Peyer's patch (tissue), 4 donors: ENCODE measurements at regions not wholly inside any gene's neighbourhood (a gene's known extent, or its start where the extent isn't known, plus 50 kb on each side); places are given as distances from the start of the nearest gene placed in this dataset.

ENCODE experiments used
- DNase-seq, 3 donors: peaks; one replicate each; pipeline ENCODE4 v3.0.0-alpha.2; 2017 to 2019
- H3K27ac ChIP-seq, 4 donors: fragments of 200-600 bp; sonication (generic); one replicate each; pipeline ENCODE4 v1.5.1; 2016 to 2019
- H3K27me3 ChIP-seq, 2 donors: fragments of 200-600 bp; sonication (generic); one replicate each; pipeline ENCODE4 v1.5.1; 2019
- H3K36me3 ChIP-seq, 3 donors: fragments of 200-600 bp; sonication (generic); one replicate each; pipeline ENCODE4 v1.5.1; 2016 to 2019
- H3K4me1 ChIP-seq, 4 donors: fragments of 200-600 bp; sonication (generic); one replicate each; pipeline ENCODE4 v1.5.1; 2016 to 2019
- H3K4me3 ChIP-seq, 4 donors: fragments of 200-600 bp; sonication (generic); 1 replicate in 3 of 4; 2 replicates in 1 of 4; pipeline ENCODE4 v1.5.1; 2016 to 2019; ENCODE audit warnings: mild to moderate bottlenecking in 1 of 4
- H3K9me3 ChIP-seq, 4 donors: fragments of 200-600 bp; sonication (generic); one replicate each; pipeline ENCODE4 v1.5.1; 2016 to 2019; ENCODE audit warnings: mild to moderate bottlenecking in 1 of 4
- POLR2A ChIP-seq, 2 donors: fragments of 450-650 bp; IDR thresholded peaks; one replicate each; pipeline ENCODE4 v1.5.1; 2017; ENCODE audit warnings: antibody characterized with exemption in 2 of 2, mild to moderate bottlenecking in 2 of 2, moderate library complexity in 2 of 2
- TF ChIP-seq, protein P1 (sequence below), 6 experiments: fragments of 450-650 bp in 4 of 6; fragments of 200-600 bp in 2 of 6; sonication (generic) in 1 of 6; IDR thresholded peaks; one replicate each; pipeline ENCODE4 v1.5.1; 2017 to 2019; ENCODE audit warnings: antibody characterized with exemption in 6 of 6, mild to moderate bottlenecking in 3 of 6, moderate library complexity in 1 of 6

DNA sequence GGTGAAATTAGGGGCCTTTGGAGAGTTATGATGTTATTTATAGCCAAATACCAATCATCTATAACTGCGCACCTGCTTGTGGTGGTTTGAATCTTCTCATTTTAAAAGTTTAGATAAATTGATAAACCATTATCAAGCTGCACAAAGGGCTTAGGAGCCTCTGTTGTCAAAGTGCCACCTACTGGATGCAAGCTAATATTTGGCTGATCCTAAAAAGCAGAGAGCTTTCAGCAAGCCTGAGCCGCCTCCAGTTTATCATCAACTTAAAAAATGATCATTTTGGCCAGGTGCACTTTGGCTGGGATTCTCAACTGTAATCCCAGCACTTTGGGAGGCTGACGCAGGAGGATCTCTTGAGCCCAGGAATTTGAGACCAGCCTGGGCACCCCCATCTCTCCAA lies 58.5 kb upstream of the ATXN1 start:
- Histone ChIP-seq H3K4me1 (no peaks in the 10 kb centered on the region), H3K4me3 (no peak overlapping the region), H3K9me3 (no peaks in the 10 kb centered on the region), H3K36me3 (no peaks in the 10 kb centered on the region), H3K27ac (no peak overlapping the region), H3K27me3 (no peaks in the 10 kb centered on the region)
- no peak for TF ChIP-seq POLR2A (IDR thresholded peaks at IDR 0.05)
- TF ChIP-seq, protein P1, sequence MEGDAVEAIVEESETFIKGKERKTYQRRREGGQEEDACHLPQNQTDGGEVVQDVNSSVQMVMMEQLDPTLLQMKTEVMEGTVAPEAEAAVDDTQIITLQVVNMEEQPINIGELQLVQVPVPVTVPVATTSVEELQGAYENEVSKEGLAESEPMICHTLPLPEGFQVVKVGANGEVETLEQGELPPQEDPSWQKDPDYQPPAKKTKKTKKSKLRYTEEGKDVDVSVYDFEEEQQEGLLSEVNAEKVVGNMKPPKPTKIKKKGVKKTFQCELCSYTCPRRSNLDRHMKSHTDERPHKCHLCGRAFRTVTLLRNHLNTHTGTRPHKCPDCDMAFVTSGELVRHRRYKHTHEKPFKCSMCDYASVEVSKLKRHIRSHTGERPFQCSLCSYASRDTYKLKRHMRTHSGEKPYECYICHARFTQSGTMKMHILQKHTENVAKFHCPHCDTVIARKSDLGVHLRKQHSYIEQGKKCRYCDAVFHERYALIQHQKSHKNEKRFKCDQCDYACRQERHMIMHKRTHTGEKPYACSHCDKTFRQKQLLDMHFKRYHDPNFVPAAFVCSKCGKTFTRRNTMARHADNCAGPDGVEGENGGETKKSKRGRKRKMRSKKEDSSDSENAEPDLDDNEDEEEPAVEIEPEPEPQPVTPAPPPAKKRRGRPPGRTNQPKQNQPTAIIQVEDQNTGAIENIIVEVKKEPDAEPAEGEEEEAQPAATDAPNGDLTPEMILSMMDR (IDR thresholded peaks at IDR 0.05), result no peak
- DNase-seq, result no peak

DNA sequence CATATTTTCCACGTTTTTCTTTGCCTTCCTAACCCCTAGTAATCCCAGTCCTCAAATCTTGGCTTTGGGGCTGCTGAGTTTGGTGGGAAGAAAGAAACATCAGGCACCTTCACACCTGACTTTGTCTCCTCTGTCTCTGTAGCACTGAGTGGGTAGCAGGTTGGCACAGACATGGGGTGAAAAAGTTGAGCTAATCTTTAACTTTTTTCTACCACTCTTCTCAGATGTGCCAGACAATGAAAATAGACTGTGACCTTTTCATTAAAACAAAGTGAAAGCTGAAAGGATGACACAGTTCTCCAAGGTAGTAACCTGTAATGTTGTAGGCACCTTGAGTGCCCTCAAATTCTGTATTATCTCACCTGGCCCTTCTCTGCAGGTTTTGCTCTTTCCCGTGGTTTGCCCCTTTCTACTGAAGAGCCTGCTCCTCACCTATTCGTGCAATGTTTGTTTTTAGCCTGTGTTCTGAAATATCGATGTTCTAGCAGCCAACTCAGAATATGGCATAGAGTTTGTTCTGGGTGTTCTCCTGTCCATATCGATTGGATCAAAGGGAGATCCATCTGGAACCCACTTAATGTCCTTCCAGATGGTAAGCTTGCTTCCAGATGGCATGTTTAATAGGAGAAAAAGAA lies 57.8 kb upstream of the ATXN1 start:
- no peak for DNase-seq
- no peak overlapping the region for H3K27ac ChIP-seq

DNA sequence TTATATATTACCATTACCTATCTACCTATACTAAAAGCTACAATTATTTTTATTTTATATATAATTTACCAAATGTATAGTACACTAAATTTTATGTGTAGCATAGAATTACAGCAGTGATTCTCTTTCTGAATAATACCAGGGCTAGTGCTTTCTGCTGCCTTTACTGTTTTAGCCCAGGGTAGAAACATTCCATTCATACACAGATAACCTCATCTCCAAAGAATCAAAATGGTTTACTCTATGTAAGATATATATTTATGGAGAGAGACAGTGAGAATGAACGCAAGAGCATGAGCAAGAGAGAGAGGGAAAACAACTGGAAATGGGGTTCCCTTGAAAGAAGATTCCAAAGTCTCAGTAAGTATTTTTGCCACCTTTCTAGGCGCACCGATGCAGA lies 56.3 kb upstream of the ATXN1 start:
- Histone ChIP-seq H3K9me3 (peaks cover 0 to 4% (median 0%) of the 10 kb centered on the region in 4 donors), H3K27ac (no peak overlapping the region), H3K27me3 (no peaks in the 10 kb centered on the region), H3K36me3 (no peaks in the 10 kb centered on the region), H3K4me3 (no peak overlapping the region), H3K4me1 (no peaks in the 10 kb centered on the region)
- TF ChIP-seq, protein P1 (IDR thresholded peaks at IDR 0.05), result no peak
- TF ChIP-seq POLR2A (IDR thresholded peaks at IDR 0.05), result no peak
- DNase-seq, result no peak

More for the DNA sequence above, 57.8 kb upstream of the ATXN1 start:
- no peaks in the 10 kb centered on the region for H3K9me3 ChIP-seq
- no peaks in the 10 kb centered on the region for H3K4me1 ChIP-seq
- H3K4me3 ChIP-seq, result no peak overlapping the region
- no peaks in the 10 kb centered on the region for H3K36me3 ChIP-seq
- H3K27me3 ChIP-seq, result no peaks in the 10 kb centered on the region
- TF ChIP-seq, protein P1 (IDR thresholded peaks at IDR 0.05), result no peak
- TF ChIP-seq POLR2A (IDR thresholded peaks at IDR 0.05), result no peak

DNA sequence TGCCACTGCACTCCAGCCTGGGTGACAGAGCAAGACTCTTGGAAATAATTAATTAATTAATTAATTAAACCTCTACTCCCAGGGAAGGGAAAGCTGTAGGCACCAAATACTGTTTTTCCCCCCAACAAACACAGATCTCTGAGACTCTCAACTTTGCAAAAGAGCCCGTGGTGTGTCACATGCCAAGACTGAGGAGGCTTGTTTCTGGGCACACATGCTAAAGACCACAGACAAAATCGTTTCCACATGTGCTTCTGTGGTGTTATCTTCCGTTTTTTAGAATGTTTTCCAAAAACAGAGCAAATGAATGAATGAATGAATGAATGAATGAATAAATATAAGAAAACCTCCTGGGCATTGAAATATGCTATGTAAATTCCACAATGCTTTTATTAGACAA lies 55.6 kb upstream of the ATXN1 start:
- no peaks in the 10 kb centered on the region for H3K4me1 ChIP-seq
- no peak overlapping the region for H3K4me3 ChIP-seq
- H3K9me3 ChIP-seq, result peaks cover 0 to 10% (median 0%) of the 10 kb centered on the region in 4 donors
- TF ChIP-seq, protein P1 (IDR thresholded peaks at IDR 0.05), result no peak
- no peak for TF ChIP-seq POLR2A (IDR thresholded peaks at IDR 0.05)
- no peak overlapping the region for H3K27ac ChIP-seq
- DNase-seq, result no peak
- H3K27me3 ChIP-seq, result no peaks in the 10 kb centered on the region
- H3K36me3 ChIP-seq, result no peaks in the 10 kb centered on the region

DNA sequence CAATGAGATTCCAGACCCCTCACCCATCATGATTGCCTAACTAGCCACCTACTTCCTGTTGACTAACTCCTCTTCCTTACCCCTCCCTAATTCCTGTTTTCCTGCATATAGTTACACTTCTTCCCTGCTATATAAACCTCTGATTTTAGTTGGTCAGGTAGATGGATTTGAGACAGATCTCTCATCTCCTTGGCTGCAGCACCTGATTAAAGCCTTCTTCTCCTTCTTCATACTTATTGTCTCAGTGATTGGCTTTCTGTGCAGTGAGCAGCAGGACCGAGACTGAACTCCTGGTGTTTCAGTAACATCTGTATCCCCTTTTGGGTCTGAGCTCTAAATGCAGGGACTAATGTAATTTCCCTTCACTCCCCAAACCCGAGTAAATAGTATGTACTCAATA lies 51.7 kb upstream of the ATXN1 start:
- TF ChIP-seq, protein P1 (IDR thresholded peaks at IDR 0.05), result no peak
- no peak for TF ChIP-seq POLR2A (IDR thresholded peaks at IDR 0.05)
- no peak for DNase-seq
- Histone ChIP-seq H3K4me3 (no peak overlapping the region), H3K27me3 (no peaks in the 10 kb centered on the region), H3K27ac (no peak overlapping the region), H3K36me3 (no peaks in the 10 kb centered on the region), H3K4me1 (no peaks in the 10 kb centered on the region), H3K9me3 (peaks cover 0 to 10% (median 0%) of the 10 kb centered on the region in 4 donors)
